Astrocyte (in vitro differentiated cells and primary cell): ENCODE measurements at regions not wholly inside any gene's neighbourhood (a gene's known extent, or its start where the extent isn't known, plus 50 kb on each side); places are given as distances from the start of the nearest gene placed in this dataset.
"Not testable (repeated sequence)": the region's sequence is repeated elsewhere in the genome, so short reads cannot be mapped to it uniquely, and the experiment has no call there.

Experiments
- DNase-seq: peaks from one replicate; pipeline ENCODE4 v3.0.0-alpha.2; 2010; ENCODE audit warnings: low read depth
- FAIRE-seq: peaks from 2 replicates; lab custom pipeline; 2011; peaks lifted over from hg19 to GRCh38; lab: Jason Lieb, UNC
- H2AFZ ChIP-seq: 2 replicates; pipeline ENCODE4 v1.6.0; 2012; ENCODE audit warnings: low read depth, low read length, inconsistent platforms
- H3K27ac ChIP-seq: 2 replicates; pipeline ENCODE4 v1.5.1; 2011; ENCODE audit warnings: low read depth, low read length, inconsistent platforms
- H3K27me3 ChIP-seq: 2 replicates; pipeline ENCODE4 v1.6.0; 2011; ENCODE audit warnings: low read length, inconsistent platforms; ENCODE audit not compliant: insufficient read depth
- H3K36me3 ChIP-seq: 2 replicates; pipeline ENCODE4 v1.5.1; 2011; ENCODE audit warnings: low read length, inconsistent platforms; ENCODE audit not compliant: insufficient read depth
- H3K4me1 ChIP-seq: 2 replicates; pipeline ENCODE4 v1.5.1; 2011; ENCODE audit warnings: low read length, inconsistent platforms; ENCODE audit not compliant: insufficient read depth
- H3K4me2 ChIP-seq: 2 replicates; pipeline ENCODE4 v1.6.0; 2012; ENCODE audit warnings: low read length, inconsistent platforms
- H3K4me3 ChIP-seq: 2 replicates; pipeline ENCODE4 v1.5.1; 2011; ENCODE audit warnings: low read depth, mild to moderate bottlenecking, low read length, inconsistent platforms; ENCODE audit not compliant: insufficient read depth
- H3K79me2 ChIP-seq: 2 replicates; pipeline ENCODE4 v1.6.0; 2012; ENCODE audit warnings: mild to moderate bottlenecking, low read length, inconsistent platforms; ENCODE audit not compliant: insufficient read depth
- H3K9ac ChIP-seq: 2 replicates; pipeline ENCODE4 v1.6.0; 2012; ENCODE audit warnings: mild to moderate bottlenecking, low read length, inconsistent platforms
- H3K9me3 ChIP-seq: 2 replicates; pipeline ENCODE4 v1.5.1; 2012; ENCODE audit warnings: low read depth, mild to moderate bottlenecking, low read length, inconsistent platforms; ENCODE audit not compliant: insufficient read depth
- H4K20me1 ChIP-seq: 2 replicates; pipeline ENCODE4 v1.6.0; 2012; ENCODE audit warnings: low read length, inconsistent platforms; ENCODE audit not compliant: insufficient read depth
- H3K27ac Mint-ChIP-seq: one replicate; pipeline ENCODE4 v1.8.0; 2021; ENCODE audit warnings: mild to moderate bottlenecking, mixed read lengths; ENCODE audit not compliant: unreplicated experiment
- H3K27me3 Mint-ChIP-seq: one replicate; pipeline ENCODE4 v1.8.0; 2021; ENCODE audit warnings: low read depth, mixed read lengths; ENCODE audit not compliant: unreplicated experiment
- H3K36me3 Mint-ChIP-seq: one replicate; pipeline ENCODE4 v1.8.0; 2021; ENCODE audit warnings: low read depth, mixed read lengths; ENCODE audit not compliant: unreplicated experiment
- H3K4me1 Mint-ChIP-seq: one replicate; pipeline ENCODE4 v1.8.0; 2021; ENCODE audit warnings: low read depth, mixed read lengths; ENCODE audit not compliant: unreplicated experiment
- H3K4me3 Mint-ChIP-seq: one replicate; pipeline ENCODE4 v1.8.0; 2021; ENCODE audit warnings: mild to moderate bottlenecking, moderate library complexity, mixed read lengths; ENCODE audit not compliant: unreplicated experiment
- H3K9me3 Mint-ChIP-seq: one replicate; pipeline ENCODE4 v1.8.0; 2021; ENCODE audit warnings: mild to moderate bottlenecking, mixed read lengths; ENCODE audit not compliant: unreplicated experiment
- EZH2 ChIP-seq: IDR thresholded peaks from 2 replicates; pipeline ENCODE4 v1.6.1; 2012; ENCODE audit warnings: mild to moderate bottlenecking, low read length, inconsistent platforms; ENCODE audit not compliant: insufficient read depth
- TF ChIP-seq, protein P1 (sequence below): IDR thresholded peaks from 2 replicates; pipeline ENCODE4 v1.5.1; 2011; ENCODE audit warnings: low read depth, mild to moderate bottlenecking, inconsistent platforms, low read length, moderate library complexity; ENCODE audit not compliant: insufficient read depth

DNA sequence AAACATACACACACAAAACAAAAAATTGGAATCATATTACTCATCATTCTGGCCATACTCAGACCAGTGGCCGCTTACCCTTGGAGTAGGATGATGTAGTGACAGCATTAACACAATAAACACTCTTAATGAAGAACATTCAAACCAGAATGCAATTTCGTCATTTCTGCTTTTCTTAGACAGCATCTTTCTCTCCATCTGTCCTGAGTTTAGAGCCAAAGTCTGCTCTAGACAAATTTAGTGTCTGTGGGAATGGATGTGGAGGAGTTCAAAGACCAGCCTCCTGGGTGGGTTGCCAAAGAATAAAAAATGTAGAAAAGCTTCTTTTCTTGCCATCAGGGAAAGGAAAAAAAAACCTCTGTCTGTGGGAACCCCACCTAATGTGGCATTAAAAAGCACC lies 212.4 kb upstream of the POU1F1 start:
- Histone ChIP-seq H2AFZ (no peak overlapping the region), H4K20me1 (no peaks in the 10 kb centered on the region), H3K9ac (no peak overlapping the region), H3K27ac (no peak overlapping the region), H3K4me3 (no peak overlapping the region), H3K4me2 (no peak overlapping the region), H3K36me3 (no peaks in the 10 kb centered on the region), H3K9me3 (no peaks in the 10 kb centered on the region), H3K4me1 (no peaks in the 10 kb centered on the region), H3K27me3 (no peaks in the 10 kb centered on the region), H3K79me2 (no peaks in the 10 kb centered on the region)
- H3K27me3 Mint-ChIP-seq: no peaks in the 10 kb centered on the region
- TF ChIP-seq EZH2: no peak
- TF ChIP-seq, protein P1, sequence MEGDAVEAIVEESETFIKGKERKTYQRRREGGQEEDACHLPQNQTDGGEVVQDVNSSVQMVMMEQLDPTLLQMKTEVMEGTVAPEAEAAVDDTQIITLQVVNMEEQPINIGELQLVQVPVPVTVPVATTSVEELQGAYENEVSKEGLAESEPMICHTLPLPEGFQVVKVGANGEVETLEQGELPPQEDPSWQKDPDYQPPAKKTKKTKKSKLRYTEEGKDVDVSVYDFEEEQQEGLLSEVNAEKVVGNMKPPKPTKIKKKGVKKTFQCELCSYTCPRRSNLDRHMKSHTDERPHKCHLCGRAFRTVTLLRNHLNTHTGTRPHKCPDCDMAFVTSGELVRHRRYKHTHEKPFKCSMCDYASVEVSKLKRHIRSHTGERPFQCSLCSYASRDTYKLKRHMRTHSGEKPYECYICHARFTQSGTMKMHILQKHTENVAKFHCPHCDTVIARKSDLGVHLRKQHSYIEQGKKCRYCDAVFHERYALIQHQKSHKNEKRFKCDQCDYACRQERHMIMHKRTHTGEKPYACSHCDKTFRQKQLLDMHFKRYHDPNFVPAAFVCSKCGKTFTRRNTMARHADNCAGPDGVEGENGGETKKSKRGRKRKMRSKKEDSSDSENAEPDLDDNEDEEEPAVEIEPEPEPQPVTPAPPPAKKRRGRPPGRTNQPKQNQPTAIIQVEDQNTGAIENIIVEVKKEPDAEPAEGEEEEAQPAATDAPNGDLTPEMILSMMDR: no peak
- no peaks in the 10 kb centered on the region for H3K9me3 Mint-ChIP-seq
- H3K4me3 Mint-ChIP-seq: no peak overlapping the region
- no peaks in the 10 kb centered on the region for H3K4me1 Mint-ChIP-seq
- FAIRE-seq (no peak), DNase-seq (peak; percentile 10)
- H3K27ac Mint-ChIP-seq: no peak overlapping the region
- no peaks in the 10 kb centered on the region for H3K36me3 Mint-ChIP-seq

GRCh38 chr3:87486635-87487034 lies 210.3 kb upstream of the POU1F1 start:
- H4K20me1 ChIP-seq, H3K36me3 ChIP-seq, H3K27ac ChIP-seq, H2AFZ ChIP-seq, H3K4me1 Mint-ChIP-seq, H3K9me3 Mint-ChIP-seq, H3K27me3 Mint-ChIP-seq, H3K9ac ChIP-seq, H3K79me2 ChIP-seq, H3K9me3 ChIP-seq, DNase-seq, H3K4me3 Mint-ChIP-seq, H3K27ac Mint-ChIP-seq, H3K4me2 ChIP-seq, H3K27me3 ChIP-seq, H3K4me3 ChIP-seq, FAIRE-seq, H3K4me1 ChIP-seq, H3K36me3 Mint-ChIP-seq: not testable (repeated sequence)

- H4K20me1 ChIP-seq: no peaks in the 10 kb centered on the region
Observed at GRCh38 chr3:87486115-87486514, 209.7 kb upstream of the POU1F1 start.

More at GRCh38 chr3:87486115-87486514, 209.7 kb upstream of the POU1F1 start:
- no peaks in the 10 kb centered on the region for H3K9me3 ChIP-seq
- DNase-seq: no peak
- H3K4me2 ChIP-seq: no peak overlapping the region
- Mint-ChIP-seq H3K4me1 (no peaks in the 10 kb centered on the region), H3K9me3 (no peaks in the 10 kb centered on the region), H3K36me3 (no peaks in the 10 kb centered on the region), H3K4me3 (no peak overlapping the region), H3K27me3 (no peaks in the 10 kb centered on the region), H3K27ac (no peak overlapping the region)
- H3K27me3 ChIP-seq: no peaks in the 10 kb centered on the region
- no peaks in the 10 kb centered on the region for H3K4me1 ChIP-seq
- H3K79me2 ChIP-seq: no peaks in the 10 kb centered on the region
- H3K27ac ChIP-seq: no peak overlapping the region
- H3K9ac ChIP-seq: no peak overlapping the region
- TF ChIP-seq, protein P1: no peak
- H3K36me3 ChIP-seq: no peaks in the 10 kb centered on the region
- H3K4me3 ChIP-seq: no peak overlapping the region
- no peak for FAIRE-seq
- no peak overlapping the region for H2AFZ ChIP-seq
